ENCODE measurements at regions not wholly inside any gene's neighbourhood (a gene's known extent, or its start where the extent isn't known, plus 50 kb on each side); places are given as distances from the start of the nearest gene placed in this dataset.

- TF ChIP-seq, protein P1, sequence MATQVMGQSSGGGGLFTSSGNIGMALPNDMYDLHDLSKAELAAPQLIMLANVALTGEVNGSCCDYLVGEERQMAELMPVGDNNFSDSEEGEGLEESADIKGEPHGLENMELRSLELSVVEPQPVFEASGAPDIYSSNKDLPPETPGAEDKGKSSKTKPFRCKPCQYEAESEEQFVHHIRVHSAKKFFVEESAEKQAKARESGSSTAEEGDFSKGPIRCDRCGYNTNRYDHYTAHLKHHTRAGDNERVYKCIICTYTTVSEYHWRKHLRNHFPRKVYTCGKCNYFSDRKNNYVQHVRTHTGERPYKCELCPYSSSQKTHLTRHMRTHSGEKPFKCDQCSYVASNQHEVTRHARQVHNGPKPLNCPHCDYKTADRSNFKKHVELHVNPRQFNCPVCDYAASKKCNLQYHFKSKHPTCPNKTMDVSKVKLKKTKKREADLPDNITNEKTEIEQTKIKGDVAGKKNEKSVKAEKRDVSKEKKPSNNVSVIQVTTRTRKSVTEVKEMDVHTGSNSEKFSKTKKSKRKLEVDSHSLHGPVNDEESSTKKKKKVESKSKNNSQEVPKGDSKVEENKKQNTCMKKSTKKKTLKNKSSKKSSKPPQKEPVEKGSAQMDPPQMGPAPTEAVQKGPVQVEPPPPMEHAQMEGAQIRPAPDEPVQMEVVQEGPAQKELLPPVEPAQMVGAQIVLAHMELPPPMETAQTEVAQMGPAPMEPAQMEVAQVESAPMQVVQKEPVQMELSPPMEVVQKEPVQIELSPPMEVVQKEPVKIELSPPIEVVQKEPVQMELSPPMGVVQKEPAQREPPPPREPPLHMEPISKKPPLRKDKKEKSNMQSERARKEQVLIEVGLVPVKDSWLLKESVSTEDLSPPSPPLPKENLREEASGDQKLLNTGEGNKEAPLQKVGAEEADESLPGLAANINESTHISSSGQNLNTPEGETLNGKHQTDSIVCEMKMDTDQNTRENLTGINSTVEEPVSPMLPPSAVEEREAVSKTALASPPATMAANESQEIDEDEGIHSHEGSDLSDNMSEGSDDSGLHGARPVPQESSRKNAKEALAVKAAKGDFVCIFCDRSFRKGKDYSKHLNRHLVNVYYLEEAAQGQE (IDR thresholded peaks at IDR 0.05; ENCODE audit: insufficient read depth in 1 of 2, low read depth in 2 of 2, low read length in 2 of 2), result no peak
- no peak for TF ChIP-seq FOXP2 (optimal IDR thresholded peaks at IDR 0.05; ENCODE audit: borderline replicate concordance, extremely low read depth, extremely low read length, insufficient read depth)
- TF ChIP-seq SIN3A (IDR thresholded peaks at IDR 0.05; ENCODE audit: borderline replicate concordance, insufficient read depth, low read length), result no peak
- no peak for TF ChIP-seq TAF1 (IDR thresholded peaks at IDR 0.05; ENCODE audit: borderline replicate concordance, insufficient read depth, low read length)
- no peak for TF ChIP-seq POLR2AphosphoS5 (IDR thresholded peaks at IDR 0.05; ENCODE audit: low read depth, low read length)
Measured at GRCh38 chr9:135187365-135187764, 99.9 kb downstream of the OLFM1 start.

GRCh38 chr9:135188681-135189151 is 101.2 kb downstream of the OLFM1 start:
- TF ChIP-seq, protein P1 (IDR thresholded peaks at IDR 0.05; ENCODE audit: insufficient read depth in 1 of 2, low read depth in 2 of 2, low read length in 2 of 2), result no peak
- TF ChIP-seq TAF1 (IDR thresholded peaks at IDR 0.05; ENCODE audit: borderline replicate concordance, insufficient read depth, low read length) (no peak), SIN3A (IDR thresholded peaks at IDR 0.05; ENCODE audit: borderline replicate concordance, insufficient read depth, low read length) (no peak), FOXP2 (optimal IDR thresholded peaks at IDR 0.05; ENCODE audit: borderline replicate concordance, extremely low read depth, extremely low read length, insufficient read depth) (no peak), POLR2AphosphoS5 (IDR thresholded peaks at IDR 0.05; ENCODE audit: low read depth, low read length) (no peak)

DNA sequence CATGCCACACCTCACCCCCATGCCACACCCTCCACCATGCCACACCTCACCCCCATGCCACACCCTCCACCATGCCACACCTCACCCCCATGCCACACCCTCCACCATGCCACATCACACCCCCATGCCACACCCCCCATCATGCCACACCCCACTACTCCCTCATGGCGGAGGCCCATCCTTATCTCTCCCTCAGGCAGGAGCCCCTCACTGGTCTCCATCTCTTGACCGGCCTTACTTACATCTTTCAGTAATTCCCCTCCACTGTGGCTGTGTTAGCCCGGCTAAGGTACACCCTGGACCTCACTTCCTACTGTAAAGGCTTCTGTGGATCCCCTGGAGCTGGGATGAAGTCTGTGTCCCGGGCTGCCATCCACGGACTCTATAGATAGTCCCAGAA is 102.0 kb downstream of the OLFM1 start:
- TF ChIP-seq, protein P1 (IDR thresholded peaks at IDR 0.05; ENCODE audit: insufficient read depth in 1 of 2, low read depth in 2 of 2, low read length in 2 of 2), result no peak
- TF ChIP-seq TAF1 (IDR thresholded peaks at IDR 0.05; ENCODE audit: borderline replicate concordance, insufficient read depth, low read length) (no peak), SIN3A (IDR thresholded peaks at IDR 0.05; ENCODE audit: borderline replicate concordance, insufficient read depth, low read length) (no peak), POLR2AphosphoS5 (IDR thresholded peaks at IDR 0.05; ENCODE audit: low read depth, low read length) (no peak), FOXP2 (optimal IDR thresholded peaks at IDR 0.05; ENCODE audit: borderline replicate concordance, extremely low read depth, extremely low read length, insufficient read depth) (no peak)

- TF ChIP-seq SIN3A (IDR thresholded peaks at IDR 0.05; ENCODE audit: borderline replicate concordance, insufficient read depth, low read length) (no peak), TAF1 (IDR thresholded peaks at IDR 0.05; ENCODE audit: borderline replicate concordance, insufficient read depth, low read length) (no peak), POLR2AphosphoS5 (IDR thresholded peaks at IDR 0.05; ENCODE audit: low read depth, low read length) (no peak), FOXP2 (optimal IDR thresholded peaks at IDR 0.05; ENCODE audit: borderline replicate concordance, extremely low read depth, extremely low read length, insufficient read depth) (no peak)
- TF ChIP-seq, protein P1 (IDR thresholded peaks at IDR 0.05; ENCODE audit: insufficient read depth in 1 of 2, low read depth in 2 of 2, low read length in 2 of 2), result no peak
Measured at GRCh38 chr9:135190789-135191577, 103.5 kb downstream of the OLFM1 start.
